WTC11 (cell line): ENCODE measurements at regions not wholly inside any gene's neighbourhood (a gene's known extent, or its start where the extent isn't known, plus 50 kb on each side); places are given as distances from the start of the nearest gene placed in this dataset.

ENCODE experiments used
- RORB ChIP-seq: fragments of 250-450 bp; sonication (Bioruptor Pico); IDR thresholded peaks from 2 replicates; pipeline ENCODE4 v1.9.0; 2021; ENCODE audit warnings: mild to moderate bottlenecking
- SMAD4 ChIP-seq: sonication (generic); formaldehyde crosslinking; IDR thresholded peaks from 2 replicates; pipeline ENCODE4 v1.8.0; 2022; ENCODE audit warnings: mild to moderate bottlenecking, missing genetic modification reagents
- TF ChIP-seq, protein P1 (sequence below): fragments of 200-600 bp; IDR thresholded peaks from 2 replicates; pipeline ENCODE4 v1.8.0; 2022; ENCODE audit warnings: antibody characterized with exemption
- TF ChIP-seq, protein P2 (sequence below): sonication (generic); formaldehyde crosslinking; IDR thresholded peaks from 2 replicates; pipeline ENCODE4 v1.8.1; 2023; ENCODE audit warnings: mild to moderate bottlenecking, missing genetic modification reagents, borderline replicate concordance
- TF ChIP-seq, protein P3 (sequence below): sonication (generic); formaldehyde crosslinking; IDR thresholded peaks from 2 replicates; pipeline ENCODE4 v1.8.1; 2023; ENCODE audit warnings: mild to moderate bottlenecking, missing genetic modification reagents, moderate library complexity

DNA sequence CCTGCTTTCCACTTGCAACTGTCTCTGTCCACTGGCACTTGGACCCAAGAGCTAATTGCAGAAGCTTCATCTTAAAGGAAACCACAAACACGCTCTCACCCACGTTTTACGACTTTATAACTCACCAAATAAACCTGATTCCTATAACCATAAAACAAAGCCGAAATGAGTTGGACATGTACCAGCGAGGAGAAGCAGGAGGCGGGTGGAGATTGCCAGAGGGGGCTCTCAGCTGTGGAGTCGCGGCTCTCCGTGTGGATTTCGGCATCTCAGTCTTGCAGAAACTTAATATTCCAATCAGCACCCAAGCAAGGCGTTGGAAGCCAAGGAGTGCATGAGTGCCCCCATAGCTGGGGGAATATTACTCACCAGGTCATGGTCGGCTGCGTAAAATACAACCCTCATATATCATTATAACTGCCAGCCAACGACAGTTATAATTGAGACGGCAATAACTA lies 483.6 kb downstream of the MN1 start:
- TF ChIP-seq, protein P1, sequence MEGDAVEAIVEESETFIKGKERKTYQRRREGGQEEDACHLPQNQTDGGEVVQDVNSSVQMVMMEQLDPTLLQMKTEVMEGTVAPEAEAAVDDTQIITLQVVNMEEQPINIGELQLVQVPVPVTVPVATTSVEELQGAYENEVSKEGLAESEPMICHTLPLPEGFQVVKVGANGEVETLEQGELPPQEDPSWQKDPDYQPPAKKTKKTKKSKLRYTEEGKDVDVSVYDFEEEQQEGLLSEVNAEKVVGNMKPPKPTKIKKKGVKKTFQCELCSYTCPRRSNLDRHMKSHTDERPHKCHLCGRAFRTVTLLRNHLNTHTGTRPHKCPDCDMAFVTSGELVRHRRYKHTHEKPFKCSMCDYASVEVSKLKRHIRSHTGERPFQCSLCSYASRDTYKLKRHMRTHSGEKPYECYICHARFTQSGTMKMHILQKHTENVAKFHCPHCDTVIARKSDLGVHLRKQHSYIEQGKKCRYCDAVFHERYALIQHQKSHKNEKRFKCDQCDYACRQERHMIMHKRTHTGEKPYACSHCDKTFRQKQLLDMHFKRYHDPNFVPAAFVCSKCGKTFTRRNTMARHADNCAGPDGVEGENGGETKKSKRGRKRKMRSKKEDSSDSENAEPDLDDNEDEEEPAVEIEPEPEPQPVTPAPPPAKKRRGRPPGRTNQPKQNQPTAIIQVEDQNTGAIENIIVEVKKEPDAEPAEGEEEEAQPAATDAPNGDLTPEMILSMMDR, result no peak
- TF ChIP-seq, protein P2, sequence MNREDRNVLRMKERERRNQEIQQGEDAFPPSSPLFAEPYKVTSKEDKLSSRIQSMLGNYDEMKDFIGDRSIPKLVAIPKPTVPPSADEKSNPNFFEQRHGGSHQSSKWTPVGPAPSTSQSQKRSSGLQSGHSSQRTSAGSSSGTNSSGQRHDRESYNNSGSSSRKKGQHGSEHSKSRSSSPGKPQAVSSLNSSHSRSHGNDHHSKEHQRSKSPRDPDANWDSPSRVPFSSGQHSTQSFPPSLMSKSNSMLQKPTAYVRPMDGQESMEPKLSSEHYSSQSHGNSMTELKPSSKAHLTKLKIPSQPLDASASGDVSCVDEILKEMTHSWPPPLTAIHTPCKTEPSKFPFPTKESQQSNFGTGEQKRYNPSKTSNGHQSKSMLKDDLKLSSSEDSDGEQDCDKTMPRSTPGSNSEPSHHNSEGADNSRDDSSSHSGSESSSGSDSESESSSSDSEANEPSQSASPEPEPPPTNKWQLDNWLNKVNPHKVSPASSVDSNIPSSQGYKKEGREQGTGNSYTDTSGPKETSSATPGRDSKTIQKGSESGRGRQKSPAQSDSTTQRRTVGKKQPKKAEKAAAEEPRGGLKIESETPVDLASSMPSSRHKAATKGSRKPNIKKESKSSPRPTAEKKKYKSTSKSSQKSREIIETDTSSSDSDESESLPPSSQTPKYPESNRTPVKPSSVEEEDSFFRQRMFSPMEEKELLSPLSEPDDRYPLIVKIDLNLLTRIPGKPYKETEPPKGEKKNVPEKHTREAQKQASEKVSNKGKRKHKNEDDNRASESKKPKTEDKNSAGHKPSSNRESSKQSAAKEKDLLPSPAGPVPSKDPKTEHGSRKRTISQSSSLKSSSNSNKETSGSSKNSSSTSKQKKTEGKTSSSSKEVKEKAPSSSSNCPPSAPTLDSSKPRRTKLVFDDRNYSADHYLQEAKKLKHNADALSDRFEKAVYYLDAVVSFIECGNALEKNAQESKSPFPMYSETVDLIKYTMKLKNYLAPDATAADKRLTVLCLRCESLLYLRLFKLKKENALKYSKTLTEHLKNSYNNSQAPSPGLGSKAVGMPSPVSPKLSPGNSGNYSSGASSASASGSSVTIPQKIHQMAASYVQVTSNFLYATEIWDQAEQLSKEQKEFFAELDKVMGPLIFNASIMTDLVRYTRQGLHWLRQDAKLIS (CRISPR knock-in tag), result no peak
- TF ChIP-seq, protein P3, sequence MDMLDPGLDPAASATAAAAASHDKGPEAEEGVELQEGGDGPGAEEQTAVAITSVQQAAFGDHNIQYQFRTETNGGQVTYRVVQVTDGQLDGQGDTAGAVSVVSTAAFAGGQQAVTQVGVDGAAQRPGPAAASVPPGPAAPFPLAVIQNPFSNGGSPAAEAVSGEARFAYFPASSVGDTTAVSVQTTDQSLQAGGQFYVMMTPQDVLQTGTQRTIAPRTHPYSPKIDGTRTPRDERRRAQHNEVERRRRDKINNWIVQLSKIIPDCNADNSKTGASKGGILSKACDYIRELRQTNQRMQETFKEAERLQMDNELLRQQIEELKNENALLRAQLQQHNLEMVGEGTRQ (CRISPR knock-in tag), result no peak
- TF ChIP-seq RORB (CRISPR knock-in tag), result no peak
- no peak for TF ChIP-seq SMAD4 (CRISPR knock-in tag)
